NB4 (cell line): ENCODE measurements at regions not wholly inside any gene's neighbourhood (a gene's known extent, or its start where the extent isn't known, plus 50 kb on each side); places are given as distances from the start of the nearest gene placed in this dataset.

ENCODE experiments used
- DNase-seq: peaks from one replicate; pipeline ENCODE4 v3.0.0; 2010; ENCODE audit warnings: low read depth
- H3K4me3 ChIP-seq: one replicate; pipeline ENCODE4 v1.5.1; 2011; ENCODE audit warnings: mild to moderate bottlenecking, low read depth, low read length, moderate library complexity
- CTCF ChIP-seq: IDR thresholded peaks from one replicate; pipeline ENCODE4 v1.5.1; 2012; ENCODE audit warnings: low read depth, low read length
- MAX ChIP-seq: IDR thresholded peaks from 2 replicates; pipeline ENCODE4 v1.6.1; 2011; ENCODE audit warnings: low read depth, low read length
- MYC ChIP-seq: IDR thresholded peaks from 2 replicates; pipeline ENCODE4 v1.6.1; 2011; ENCODE audit warnings: low read depth, low read length
- POLR2A ChIP-seq: IDR thresholded peaks from 2 replicates; pipeline ENCODE4 v1.6.1; 2011; ENCODE audit warnings: mild to moderate bottlenecking; ENCODE audit not compliant: insufficient read length; ENCODE audit errors: extremely low read depth

DNA sequence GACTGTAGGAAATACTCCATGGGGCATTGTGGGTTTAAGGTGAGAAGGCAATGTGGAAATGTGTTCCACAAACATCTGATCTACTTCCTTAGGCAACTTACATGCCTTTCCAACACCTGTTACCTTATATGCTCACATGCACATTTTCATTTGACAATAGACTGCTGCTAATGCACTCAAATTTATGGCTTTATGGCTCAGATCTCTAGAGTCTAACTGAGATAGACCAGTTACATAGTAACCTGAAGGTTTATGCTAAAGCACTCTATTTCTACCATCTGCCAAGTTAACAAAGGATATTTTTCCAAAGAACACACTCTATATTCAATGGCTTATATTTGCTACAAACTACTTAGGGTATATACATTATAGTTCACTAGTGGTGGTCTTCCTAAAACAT, 969.0 kb downstream of the TECRL start:
- TF ChIP-seq MAX (no peak), POLR2A (no peak), CTCF (no peak), MYC (no peak)
- no peak for DNase-seq
- H3K4me3 ChIP-seq, result no peak overlapping the region

DNA sequence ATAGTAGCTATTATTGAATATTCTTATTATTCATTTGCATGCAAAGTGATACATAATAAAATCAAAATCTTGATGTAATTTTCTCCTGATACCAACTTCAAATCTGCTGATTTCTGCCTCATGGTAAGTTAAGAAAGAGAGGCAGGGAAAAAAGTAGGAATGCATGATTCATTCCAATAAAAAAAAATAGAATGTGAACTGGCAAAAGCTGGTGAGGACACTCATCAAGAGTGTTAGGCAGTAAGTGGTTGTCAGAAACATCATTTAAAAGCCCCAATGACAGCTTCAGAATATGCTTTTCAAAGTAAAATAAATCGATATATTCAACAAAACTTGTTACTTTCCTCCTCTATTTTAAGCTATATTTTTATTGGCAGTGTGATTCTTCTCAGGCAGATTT, 979.1 kb downstream of the TECRL start:
- DNase-seq, result no peak
- TF ChIP-seq POLR2A, result no peak
- no peak for TF ChIP-seq MAX
- TF ChIP-seq CTCF, result no peak
- no peak for TF ChIP-seq MYC

GRCh38 chr4:63396269-63396668, 1013.0 kb downstream of the TECRL start:
- no peak for DNase-seq
- no peak for TF ChIP-seq MYC
- TF ChIP-seq CTCF, result no peak
- TF ChIP-seq MAX, result no peak
- no peak for TF ChIP-seq POLR2A
- H3K4me3 ChIP-seq, result no peak overlapping the region

More for the DNA sequence above, 979.1 kb downstream of the TECRL start:
- no peak overlapping the region for H3K4me3 ChIP-seq

DNA sequence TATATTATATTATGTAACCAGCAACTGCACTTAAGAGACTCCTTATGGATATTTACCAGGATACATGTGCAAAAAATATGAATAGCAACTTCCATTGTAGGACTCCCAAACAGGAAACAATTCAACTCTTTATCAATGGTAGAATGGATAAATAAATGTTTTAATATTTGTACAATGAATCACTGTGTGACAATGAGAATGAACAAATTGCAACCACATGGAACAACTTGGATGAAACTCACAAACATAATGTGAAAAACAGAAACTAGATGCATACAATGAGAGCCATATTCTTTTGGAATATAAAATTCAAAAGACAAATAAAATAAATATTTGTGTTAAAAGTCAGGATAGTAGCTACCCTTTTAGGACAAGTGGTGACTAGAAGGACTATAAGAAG, 1015.7 kb downstream of the TECRL start:
- DNase-seq, result no peak
- TF ChIP-seq CTCF, result no peak
- no peak for TF ChIP-seq POLR2A
- no peak overlapping the region for H3K4me3 ChIP-seq

DNA sequence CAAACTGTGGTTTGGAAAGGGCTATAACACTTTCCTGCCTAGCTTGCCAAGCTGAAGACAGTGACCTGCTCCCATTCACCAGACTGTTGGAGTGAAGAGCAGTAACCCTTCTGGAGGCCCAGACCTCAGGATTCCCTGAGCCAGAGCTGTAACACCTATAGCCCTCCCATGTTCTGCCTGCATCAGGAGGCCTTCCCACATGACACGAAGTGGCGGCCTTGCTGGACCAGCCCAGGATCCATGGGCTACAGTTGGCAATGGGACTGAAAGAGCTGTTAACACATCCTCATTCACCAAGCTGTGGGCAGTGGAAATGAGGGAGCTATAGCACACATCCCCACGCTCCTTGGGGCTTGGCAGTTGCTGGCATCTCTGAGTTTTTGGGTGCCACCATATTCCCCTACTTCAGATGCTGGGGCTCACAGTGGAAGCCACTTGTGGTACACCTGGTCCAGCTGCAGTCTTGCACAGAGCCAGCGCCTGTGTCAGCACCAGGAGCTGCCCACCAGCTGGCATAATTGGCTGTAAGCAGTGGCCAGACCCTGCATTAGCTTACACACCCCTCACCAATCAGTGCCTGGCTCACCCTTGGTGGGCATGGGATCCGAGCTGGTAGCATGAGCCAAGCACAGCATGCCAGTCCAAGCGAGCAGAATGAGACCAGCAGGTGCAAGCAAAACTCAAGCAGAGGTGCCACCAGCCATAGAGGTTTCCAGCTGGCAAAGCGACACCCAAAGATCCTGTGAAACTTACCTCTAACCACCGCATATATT, 1029.3 kb downstream of the TECRL start:
- TF ChIP-seq POLR2A (no peak), MYC (no peak), MAX (no peak), CTCF (no peak)
- DNase-seq, result no peak
- no peak overlapping the region for H3K4me3 ChIP-seq

- TF ChIP-seq MAX (no peak), CTCF (no peak), POLR2A (no peak), MYC (no peak)
- no peak overlapping the region for H3K4me3 ChIP-seq
- DNase-seq, result no peak
Measured at GRCh38 chr4:63371001-63371400, 1038.2 kb downstream of the TECRL start.
